ENCODE measurements at regions not wholly inside any gene's neighbourhood (a gene's known extent, or its start where the extent isn't known, plus 50 kb on each side); places are given as distances from the start of the nearest gene placed in this dataset.

DNA sequence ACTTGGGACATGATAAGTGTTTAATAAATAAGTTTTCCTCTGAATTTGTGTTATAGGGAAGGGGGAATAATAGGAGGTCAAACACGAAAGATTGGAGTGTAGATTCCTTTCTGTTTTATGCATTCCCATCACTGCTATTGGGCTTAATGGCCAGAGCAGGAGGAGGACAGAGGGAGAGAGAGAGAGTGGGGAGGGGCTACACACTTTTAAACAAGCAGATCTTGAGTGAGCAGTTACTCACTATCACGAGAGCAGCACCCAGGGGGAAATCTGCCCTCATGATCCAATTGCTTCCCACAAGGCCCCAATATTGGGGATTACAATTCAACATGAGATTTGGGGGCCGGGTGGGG is 505.0 kb downstream of the GRIN2A start:
- DNase-seq (ENCODE audit: insufficient read length) (no peak), FAIRE-seq (no peak)

GRCh38 chr16:9679213-9679767 is 502.9 kb downstream of the GRIN2A start:
- DNase-seq (ENCODE audit: insufficient read length) (no peak), FAIRE-seq (no peak)
- TF ChIP-seq POLR2A (IDR thresholded peaks at IDR 0.05; ENCODE audit: low read depth, low read length): no peak
- no peak for TF ChIP-seq TAF1 (IDR thresholded peaks at IDR 0.05; ENCODE audit: borderline replicate concordance, low read depth, low read length)
- TF ChIP-seq POLR2AphosphoS5 (IDR thresholded peaks at IDR 0.05; ENCODE audit: low read depth, low read length): no peak

More for the DNA sequence above, 505.0 kb downstream of the GRIN2A start:
- TF ChIP-seq POLR2A (IDR thresholded peaks at IDR 0.05; ENCODE audit: low read depth, low read length): no peak
- TF ChIP-seq TAF1 (IDR thresholded peaks at IDR 0.05; ENCODE audit: borderline replicate concordance, low read depth, low read length): no peak
- no peak for TF ChIP-seq POLR2AphosphoS5 (IDR thresholded peaks at IDR 0.05; ENCODE audit: low read depth, low read length)

DNA sequence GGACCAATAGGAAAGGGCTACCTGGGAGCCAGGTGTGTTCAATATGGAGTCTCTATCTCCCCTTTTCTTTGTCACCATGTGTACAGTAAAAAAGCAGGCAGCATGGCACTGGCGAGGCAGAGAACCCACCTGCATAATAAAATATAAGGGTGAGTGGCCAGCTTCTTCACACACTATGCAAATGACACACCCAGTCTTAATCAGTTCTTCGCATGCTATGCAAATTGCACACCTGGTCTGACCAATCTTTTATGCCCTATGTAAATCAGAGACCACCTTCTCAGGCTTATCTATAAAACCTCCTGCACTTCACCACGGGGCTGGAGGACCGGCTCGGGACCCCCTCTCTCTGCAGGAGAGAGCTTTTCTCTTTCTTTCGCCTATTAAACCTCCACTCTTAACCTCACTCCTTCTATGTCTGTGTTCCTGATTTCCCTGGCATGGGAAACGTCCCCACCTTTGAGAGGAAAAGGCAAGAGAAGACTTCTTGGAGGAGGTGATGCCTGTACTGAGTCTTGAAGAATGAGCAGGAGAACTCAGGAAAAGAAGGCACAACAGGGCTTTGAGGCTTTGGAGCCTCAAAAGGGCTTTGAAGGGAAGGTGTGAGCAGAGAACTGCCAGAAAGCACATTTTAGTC is 502.1 kb downstream of the GRIN2A start:
- TF ChIP-seq POLR2AphosphoS5 (IDR thresholded peaks at IDR 0.05; ENCODE audit: low read depth, low read length): no peak
- no peak for TF ChIP-seq POLR2A (IDR thresholded peaks at IDR 0.05; ENCODE audit: low read depth, low read length)
- no peak for TF ChIP-seq TAF1 (IDR thresholded peaks at IDR 0.05; ENCODE audit: borderline replicate concordance, low read depth, low read length)
- no peak for FAIRE-seq
- no peak for DNase-seq (ENCODE audit: insufficient read length)

DNA sequence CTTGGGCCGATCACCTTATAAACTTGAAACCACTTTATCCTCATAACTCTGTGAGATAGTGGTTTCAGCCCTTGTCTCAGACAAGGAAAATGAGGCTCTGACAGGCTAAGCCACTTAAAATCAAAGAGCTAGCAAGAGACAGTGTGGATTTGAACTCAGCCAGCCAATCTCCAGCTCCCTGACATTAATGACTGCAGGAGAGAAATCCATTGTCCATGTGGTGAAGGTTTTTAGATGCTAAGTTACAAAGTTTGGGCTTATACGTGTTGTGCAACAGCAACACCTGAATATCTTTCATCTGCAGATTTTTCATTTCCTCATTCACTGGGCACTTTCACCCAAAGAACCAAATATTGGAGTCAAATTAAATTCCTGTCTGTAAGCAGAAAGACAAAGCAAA is 501.3 kb downstream of the GRIN2A start:
- FAIRE-seq: no peak
- TF ChIP-seq POLR2A (IDR thresholded peaks at IDR 0.05; ENCODE audit: low read depth, low read length): no peak
- no peak for TF ChIP-seq TAF1 (IDR thresholded peaks at IDR 0.05; ENCODE audit: borderline replicate concordance, low read depth, low read length)
- TF ChIP-seq POLR2AphosphoS5 (IDR thresholded peaks at IDR 0.05; ENCODE audit: low read depth, low read length): no peak
- no peak for DNase-seq (ENCODE audit: insufficient read length)

GRCh38 chr16:9681508-9681907 is 500.7 kb downstream of the GRIN2A start:
- DNase-seq (ENCODE audit: insufficient read length) (no peak), FAIRE-seq (no peak)
- TF ChIP-seq TAF1 (IDR thresholded peaks at IDR 0.05; ENCODE audit: borderline replicate concordance, low read depth, low read length): no peak
- TF ChIP-seq POLR2AphosphoS5 (IDR thresholded peaks at IDR 0.05; ENCODE audit: low read depth, low read length): no peak
- TF ChIP-seq POLR2A (IDR thresholded peaks at IDR 0.05; ENCODE audit: low read depth, low read length): no peak

- FAIRE-seq (no peak), DNase-seq (ENCODE audit: insufficient read length) (no peak)
- TF ChIP-seq POLR2AphosphoS5 (IDR thresholded peaks at IDR 0.05; ENCODE audit: low read depth, low read length) (no peak), POLR2A (IDR thresholded peaks at IDR 0.05; ENCODE audit: low read depth, low read length) (no peak), TAF1 (IDR thresholded peaks at IDR 0.05; ENCODE audit: borderline replicate concordance, low read depth, low read length) (no peak)
Measured at GRCh38 chr16:9682320-9682719, 499.9 kb downstream of the GRIN2A start.

GRCh38 chr16:9683677-9684076 is 498.6 kb downstream of the GRIN2A start:
- FAIRE-seq (no peak), DNase-seq (ENCODE audit: insufficient read length) (no peak)
- TF ChIP-seq POLR2AphosphoS5 (IDR thresholded peaks at IDR 0.05; ENCODE audit: low read depth, low read length) (no peak), POLR2A (IDR thresholded peaks at IDR 0.05; ENCODE audit: low read depth, low read length) (no peak), TAF1 (IDR thresholded peaks at IDR 0.05; ENCODE audit: borderline replicate concordance, low read depth, low read length) (no peak)

GRCh38 chr16:9687737-9688319 is 494.4 kb downstream of the GRIN2A start:
- TF ChIP-seq TAF1 (IDR thresholded peaks at IDR 0.05; ENCODE audit: borderline replicate concordance, low read depth, low read length) (no peak), POLR2A (IDR thresholded peaks at IDR 0.05; ENCODE audit: low read depth, low read length) (no peak), POLR2AphosphoS5 (IDR thresholded peaks at IDR 0.05; ENCODE audit: low read depth, low read length) (no peak)
- FAIRE-seq: no peak
- no peak for DNase-seq (ENCODE audit: insufficient read length)

DNA sequence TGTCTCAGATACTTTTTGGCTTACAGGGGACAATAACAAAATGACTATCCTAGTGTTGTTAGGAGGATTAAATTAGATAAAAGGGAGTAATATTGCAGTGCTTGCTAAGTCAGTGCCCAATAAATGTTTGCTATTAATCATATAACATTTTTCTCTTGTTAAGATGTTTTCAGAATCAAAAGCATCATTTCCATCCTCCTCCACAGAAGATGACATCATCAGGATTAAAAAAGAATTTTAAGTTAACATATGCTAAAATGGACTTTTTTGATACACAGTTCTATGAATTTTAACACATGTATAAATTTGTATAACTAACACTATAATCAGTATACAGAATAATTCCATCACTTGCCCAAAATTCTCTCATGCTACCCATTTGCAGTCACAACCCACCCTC is 492.6 kb downstream of the GRIN2A start:
- DNase-seq (ENCODE audit: insufficient read length): no peak
- no peak for FAIRE-seq
- no peak for TF ChIP-seq POLR2AphosphoS5 (IDR thresholded peaks at IDR 0.05; ENCODE audit: low read depth, low read length)
- no peak for TF ChIP-seq POLR2A (IDR thresholded peaks at IDR 0.05; ENCODE audit: low read depth, low read length)
- TF ChIP-seq TAF1 (IDR thresholded peaks at IDR 0.05; ENCODE audit: borderline replicate concordance, low read depth, low read length): no peak

DNA sequence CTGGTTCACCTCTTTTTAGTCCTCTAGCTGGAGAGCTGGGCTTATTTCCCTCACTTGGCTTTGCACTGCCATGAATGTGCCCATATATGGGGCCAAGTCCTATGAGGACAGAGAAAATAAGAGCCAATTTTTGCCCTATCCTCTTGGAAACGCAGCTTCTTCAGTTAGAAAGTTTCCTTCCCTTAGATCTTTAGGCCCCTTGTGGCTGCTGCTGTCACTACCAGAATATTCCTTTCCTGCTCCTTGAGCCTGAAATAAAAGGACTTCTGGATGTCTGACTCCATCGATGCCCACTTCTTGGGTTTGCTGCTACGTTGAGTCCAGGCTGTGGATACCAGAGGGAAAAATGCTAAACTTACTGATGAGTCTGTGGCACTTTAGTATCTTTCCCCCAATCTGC is 487.1 kb downstream of the GRIN2A start:
- DNase-seq (ENCODE audit: insufficient read length) (no peak), FAIRE-seq (no peak)
- no peak for TF ChIP-seq POLR2A (IDR thresholded peaks at IDR 0.05; ENCODE audit: low read depth, low read length)
- no peak for TF ChIP-seq TAF1 (IDR thresholded peaks at IDR 0.05; ENCODE audit: borderline replicate concordance, low read depth, low read length)
- TF ChIP-seq POLR2AphosphoS5 (IDR thresholded peaks at IDR 0.05; ENCODE audit: low read depth, low read length): no peak

Measured in GM12892 (cell line).